ENCODE measurements at regions not wholly inside any gene's neighbourhood (a gene's known extent, or its start where the extent isn't known, plus 50 kb on each side); places are given as distances from the start of the nearest gene placed in this dataset.

DNA sequence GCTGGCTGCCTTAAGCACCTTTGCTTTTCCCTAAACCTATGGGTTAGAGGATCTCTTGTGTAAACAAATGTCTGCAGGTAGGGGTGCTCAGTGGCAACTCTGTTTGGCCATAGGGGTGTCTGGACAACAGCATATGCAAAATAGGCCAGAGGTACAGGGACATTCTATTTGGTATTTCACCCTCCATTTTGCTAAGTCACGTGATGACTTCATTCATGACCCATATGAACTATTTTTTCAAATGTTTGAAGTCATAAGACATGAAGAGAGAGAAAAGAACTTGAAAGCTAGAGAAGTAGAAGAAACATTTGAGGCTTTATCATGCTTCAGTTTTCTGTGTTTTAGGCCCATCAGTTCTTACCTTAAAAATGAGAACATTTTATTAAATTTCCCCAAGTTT lies 370.2 kb downstream of the GADD45G start:
- no peaks in the 10 kb centered on the region for H3K79me2 ChIP-seq (ENCODE audit: insufficient read depth, low read length)
- H3K9me2 ChIP-seq (replicated peaks; ENCODE audit: insufficient read depth, low read length): no peaks in the 10 kb centered on the region
- no peaks in the 10 kb centered on the region for H3F3A ChIP-seq (ENCODE audit: insufficient read depth)
- no peak overlapping the region for H2AFZ ChIP-seq (ENCODE audit: low read depth, low read length, severe bottlenecking)
- no peak overlapping the region for H3K4me2 ChIP-seq (ENCODE audit: low read depth, low read length, poor library complexity, severe bottlenecking)
- H3K36me3 ChIP-seq (ENCODE audit: low read length): no peaks in the 10 kb centered on the region
- no peak overlapping the region for H3K27ac ChIP-seq (ENCODE audit: low read depth, low read length)
- H3K4me3 ChIP-seq (ENCODE audit: insufficient read depth, low read length, poor library complexity, severe bottlenecking): no peak overlapping the region
- no peak overlapping the region for H3K9ac ChIP-seq (ENCODE audit: low read length)
- H4K20me1 ChIP-seq (ENCODE audit: low read depth, low read length): no peaks in the 10 kb centered on the region
- no peaks in the 10 kb centered on the region for H3K27me3 ChIP-seq (ENCODE audit: low read length)
- no peak for TF ChIP-seq EZH2phosphoT487 (conservative IDR thresholded peaks at IDR 0.05; ENCODE audit: low read length)
- TF ChIP-seq, protein P1, sequence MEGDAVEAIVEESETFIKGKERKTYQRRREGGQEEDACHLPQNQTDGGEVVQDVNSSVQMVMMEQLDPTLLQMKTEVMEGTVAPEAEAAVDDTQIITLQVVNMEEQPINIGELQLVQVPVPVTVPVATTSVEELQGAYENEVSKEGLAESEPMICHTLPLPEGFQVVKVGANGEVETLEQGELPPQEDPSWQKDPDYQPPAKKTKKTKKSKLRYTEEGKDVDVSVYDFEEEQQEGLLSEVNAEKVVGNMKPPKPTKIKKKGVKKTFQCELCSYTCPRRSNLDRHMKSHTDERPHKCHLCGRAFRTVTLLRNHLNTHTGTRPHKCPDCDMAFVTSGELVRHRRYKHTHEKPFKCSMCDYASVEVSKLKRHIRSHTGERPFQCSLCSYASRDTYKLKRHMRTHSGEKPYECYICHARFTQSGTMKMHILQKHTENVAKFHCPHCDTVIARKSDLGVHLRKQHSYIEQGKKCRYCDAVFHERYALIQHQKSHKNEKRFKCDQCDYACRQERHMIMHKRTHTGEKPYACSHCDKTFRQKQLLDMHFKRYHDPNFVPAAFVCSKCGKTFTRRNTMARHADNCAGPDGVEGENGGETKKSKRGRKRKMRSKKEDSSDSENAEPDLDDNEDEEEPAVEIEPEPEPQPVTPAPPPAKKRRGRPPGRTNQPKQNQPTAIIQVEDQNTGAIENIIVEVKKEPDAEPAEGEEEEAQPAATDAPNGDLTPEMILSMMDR (IDR thresholded peaks at IDR 0.05; ENCODE audit: insufficient read depth, low read length, poor library complexity, severe bottlenecking): no peak
- H3K9me3 ChIP-seq (ENCODE audit: insufficient read depth, low read length): no peaks in the 10 kb centered on the region

DNA sequence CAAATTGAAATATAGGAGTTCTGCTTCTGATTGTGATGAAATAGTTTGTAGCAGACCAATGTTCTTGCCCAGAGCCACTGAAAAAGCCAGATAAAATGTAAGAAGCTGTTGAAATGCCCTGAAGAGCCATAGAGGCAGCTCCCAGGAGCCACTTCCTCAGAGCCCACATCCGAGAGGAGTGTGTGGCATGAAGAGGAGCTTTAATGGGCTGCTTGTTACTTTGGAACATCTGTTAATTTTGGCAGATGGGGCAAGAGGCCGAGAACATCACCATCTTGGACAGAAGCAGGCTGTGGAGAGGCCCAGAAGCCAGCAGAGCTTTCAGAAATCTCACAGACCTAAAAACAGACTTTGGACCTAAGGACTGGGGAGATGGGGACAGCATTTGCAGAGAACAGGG lies 370.8 kb downstream of the GADD45G start:
- no peak overlapping the region for H3K27ac ChIP-seq (ENCODE audit: low read depth, low read length)
- H3K79me2 ChIP-seq (ENCODE audit: insufficient read depth, low read length): no peaks in the 10 kb centered on the region
- H3K36me3 ChIP-seq (ENCODE audit: low read length): no peaks in the 10 kb centered on the region
- H3F3A ChIP-seq (ENCODE audit: insufficient read depth): no peaks in the 10 kb centered on the region
- H3K9ac ChIP-seq (ENCODE audit: low read length): no peak overlapping the region
- no peaks in the 10 kb centered on the region for H4K20me1 ChIP-seq (ENCODE audit: low read depth, low read length)
- H3K9me2 ChIP-seq (replicated peaks; ENCODE audit: insufficient read depth, low read length): no peaks in the 10 kb centered on the region
- no peaks in the 10 kb centered on the region for H3K27me3 ChIP-seq (ENCODE audit: low read length)
- H3K9me3 ChIP-seq (ENCODE audit: insufficient read depth, low read length): no peaks in the 10 kb centered on the region
- no peak overlapping the region for H2AFZ ChIP-seq (ENCODE audit: low read depth, low read length, severe bottlenecking)
- no peak overlapping the region for H3K4me3 ChIP-seq (ENCODE audit: insufficient read depth, low read length, poor library complexity, severe bottlenecking)
- H3K4me2 ChIP-seq (ENCODE audit: low read depth, low read length, poor library complexity, severe bottlenecking): no peak overlapping the region
- TF ChIP-seq, protein P1 (IDR thresholded peaks at IDR 0.05; ENCODE audit: insufficient read depth, low read length, poor library complexity, severe bottlenecking): no peak
- no peak for TF ChIP-seq EZH2phosphoT487 (conservative IDR thresholded peaks at IDR 0.05; ENCODE audit: low read length)

- Histone ChIP-seq H3K4me3 (ENCODE audit: insufficient read depth, low read length, poor library complexity, severe bottlenecking) (no peak overlapping the region), H3K27ac (ENCODE audit: low read depth, low read length) (no peak overlapping the region), H3K79me2 (ENCODE audit: insufficient read depth, low read length) (no peaks in the 10 kb centered on the region), H2AFZ (ENCODE audit: low read depth, low read length, severe bottlenecking) (no peak overlapping the region), H3K4me2 (ENCODE audit: low read depth, low read length, poor library complexity, severe bottlenecking) (no peak overlapping the region), H3F3A (ENCODE audit: insufficient read depth) (no peaks in the 10 kb centered on the region), H4K20me1 (ENCODE audit: low read depth, low read length) (no peaks in the 10 kb centered on the region), H3K9ac (ENCODE audit: low read length) (no peak overlapping the region), H3K27me3 (ENCODE audit: low read length) (no peaks in the 10 kb centered on the region), H3K9me3 (ENCODE audit: insufficient read depth, low read length) (no peaks in the 10 kb centered on the region), H3K9me2 (replicated peaks; ENCODE audit: insufficient read depth, low read length) (no peaks in the 10 kb centered on the region), H3K36me3 (ENCODE audit: low read length) (no peaks in the 10 kb centered on the region)
- no peak for TF ChIP-seq EZH2phosphoT487 (conservative IDR thresholded peaks at IDR 0.05; ENCODE audit: low read length)
- TF ChIP-seq, protein P1 (IDR thresholded peaks at IDR 0.05; ENCODE audit: insufficient read depth, low read length, poor library complexity, severe bottlenecking): no peak
Measured at GRCh38 chr9:89978185-89978584, 373.4 kb downstream of the GADD45G start.

Data from SU-DHL-6 (cell line).